Neuronal stem cell (in vitro differentiated cells): ENCODE measurements at regions not wholly inside any gene's neighbourhood (a gene's known extent, or its start where the extent isn't known, plus 50 kb on each side); places are given as distances from the start of the nearest gene placed in this dataset.

Source experiments
- DNase-seq: peaks from one replicate; pipeline ENCODE4 v3.0.0-alpha.2; 2013; ENCODE audit warnings: low spot score
- H2AFZ ChIP-seq: one replicate; pipeline ENCODE4 v1.6.1; 2013; ENCODE audit warnings: mild to moderate bottlenecking, low read length, inconsistent platforms
- H2AK5ac ChIP-seq: 2 replicates; pipeline ENCODE4 v1.6.1; 2013; ENCODE audit warnings: low read depth, mild to moderate bottlenecking, inconsistent platforms, low read length, moderate library complexity, mixed read lengths
- H2BK120ac ChIP-seq: 2 replicates; pipeline ENCODE4 v1.6.1; 2013; ENCODE audit warnings: low read depth, mild to moderate bottlenecking, inconsistent platforms, low read length, moderate library complexity, mixed read lengths
- H2BK12ac ChIP-seq: one replicate; pipeline ENCODE4 v1.6.1; 2013; ENCODE audit warnings: low read length, inconsistent platforms
- H2BK15ac ChIP-seq: 2 replicates; pipeline ENCODE4 v1.6.1; 2013; ENCODE audit warnings: mild to moderate bottlenecking, low read length, inconsistent platforms, mixed read lengths
- H2BK5ac ChIP-seq: one replicate; pipeline ENCODE4 v1.6.1; 2013; ENCODE audit warnings: inconsistent platforms, mild to moderate bottlenecking, low read length, moderate library complexity
- H3K14ac ChIP-seq: one replicate; pipeline ENCODE4 v1.6.1; 2013; ENCODE audit warnings: low read length, inconsistent platforms
- H3K18ac ChIP-seq: 2 replicates; pipeline ENCODE4 v1.6.1; 2013; ENCODE audit warnings: low read length, inconsistent platforms
- H3K23ac ChIP-seq: 2 replicates; pipeline ENCODE4 v1.6.1; 2013; ENCODE audit warnings: low read depth, mild to moderate bottlenecking, mixed read lengths, low read length, inconsistent platforms; ENCODE audit not compliant: poor library complexity
- H3K27ac ChIP-seq: replicated peaks from 3 replicates; pipeline ENCODE4 v1.5.1; 2013; ENCODE audit warnings: low read length, inconsistent platforms
- H3K27me3 ChIP-seq, 3 experiments: 2 replicates each; pipeline ENCODE4 v1.6.1; 2013; ENCODE audit warnings: low read length in 3 of 3, mild to moderate bottlenecking in 2 of 3, inconsistent platforms in 1 of 3, low read depth in 1 of 3, mixed read lengths in 1 of 3, moderate library complexity in 1 of 3; ENCODE audit not compliant: control insufficient read depth in 3 of 3, insufficient read depth in 3 of 3
- H3K36me3 ChIP-seq, 2 donors: replicated peaks in 1 of 2; 2 replicates each; pipeline ENCODE4 v1.6.1; 2013; ENCODE audit warnings: low read length in 2 of 2; ENCODE audit not compliant: control insufficient read depth in 2 of 2, insufficient read depth in 2 of 2
- H3K4ac ChIP-seq: 2 replicates; pipeline ENCODE4 v1.6.1; 2013; ENCODE audit warnings: inconsistent platforms, mild to moderate bottlenecking, low read length, moderate library complexity
- H3K4me1 ChIP-seq, 2 donors: 1 replicate in 1 of 2; 2 replicates in 1 of 2; pipeline ENCODE4 v1.6.1; 2013; ENCODE audit warnings: low read length in 2 of 2, low read depth in 1 of 2; ENCODE audit not compliant: control insufficient read depth in 2 of 2, insufficient read depth in 1 of 2
- H3K4me2 ChIP-seq: one replicate; pipeline ENCODE4 v1.6.1; 2013; ENCODE audit warnings: mild to moderate bottlenecking, low read length, inconsistent platforms; ENCODE audit not compliant: insufficient read depth, poor library complexity, severe bottlenecking
- H3K4me3 ChIP-seq, 2 donors: 2 replicates each; pipeline ENCODE4 v1.5.1; 2013; ENCODE audit warnings: low read length in 2 of 2, mild to moderate bottlenecking in 2 of 2, inconsistent platforms in 1 of 2, moderate library complexity in 1 of 2
- H3K79me1 ChIP-seq: one replicate; pipeline ENCODE4 v1.6.1; 2013; ENCODE audit warnings: low read depth, mild to moderate bottlenecking, inconsistent platforms, low read length, moderate library complexity
- H3K9ac ChIP-seq: one replicate; pipeline ENCODE4 v1.6.1; 2013; ENCODE audit warnings: mild to moderate bottlenecking, low read depth, low read length, inconsistent platforms; ENCODE audit not compliant: poor library complexity
- H3K9me3 ChIP-seq, 2 donors: replicated peaks in 1 of 2; 2 replicates each; pipeline versions ENCODE3 to v1.6.1; 2013; ENCODE audit warnings: low read length in 2 of 2, mild to moderate bottlenecking in 2 of 2, inconsistent platforms in 1 of 2, low read depth in 1 of 2, mixed read lengths in 1 of 2, moderate library complexity in 1 of 2; ENCODE audit not compliant: control insufficient read depth in 2 of 2, insufficient read depth in 1 of 2
- H4K8ac ChIP-seq: one replicate; pipeline ENCODE4 v1.6.1; 2013; ENCODE audit warnings: low read depth, mild to moderate bottlenecking, inconsistent platforms, low read length, moderate library complexity
- H4K91ac ChIP-seq: one replicate; pipeline ENCODE4 v1.6.1; 2013; ENCODE audit warnings: low read length, low read depth, mild to moderate bottlenecking, inconsistent platforms; ENCODE audit not compliant: poor library complexity
- WGBS, 2 donors: extraction: QIAGEN DNeasy Blood & Tissue Kit; methylation state at CpG; one replicate each; pipeline ENCODE4 v1.1.7; 2013; ENCODE audit warnings: missing lambda C conversion rate in 2 of 2, mixed read lengths in 1 of 2; ENCODE audit not compliant: insufficient read length in 2 of 2, insufficient replicate concordance in 1 of 2; ENCODE audit errors: extremely low coverage in 2 of 2; 5-methylcytosine and 5-hydroxymethylcytosine counted together

- WGBS, 2 donors, result no CpG with 5 or more reads among the region's 4 CpGs
- Histone ChIP-seq H3K4me2 (no peak overlapping the region), H3K4ac (no peak overlapping the region), H3K79me1 (no peaks in the 10 kb centered on the region), H4K91ac (no peak overlapping the region), H3K9me3 (no peaks in the 10 kb centered on the region), H3K36me3 (no peaks in the 10 kb centered on the region), H3K14ac (no peak overlapping the region), H3K9ac (no peak overlapping the region), H3K27ac (no peak overlapping the region), H3K4me1 (peaks cover 0 to 3% of the 10 kb centered on the region in 2 donors), H2BK12ac (no peak overlapping the region), H4K8ac (no peak overlapping the region), H3K18ac (no peak overlapping the region), H2AK5ac (no peak overlapping the region), H2AFZ (no peak overlapping the region), H3K23ac (no peak overlapping the region), H2BK120ac (no peak overlapping the region), H2BK15ac (no peak overlapping the region), H2BK5ac (no peak overlapping the region), H3K27me3 (no peaks in the 10 kb centered on the region), H3K4me3 (no peak overlapping the region)
- DNase-seq, result no peak
Observed at GRCh38 chr16:26211542-26211941, 519.8 kb downstream of the HS3ST4 start.

GRCh38 chr16:26212599-26212998 is 520.8 kb downstream of the HS3ST4 start:
- WGBS, 2 donors, result no CpG with 5 or more reads among the region's 5 CpGs
- no peaks in the 10 kb centered on the region for H3K9me3 ChIP-seq
- H4K91ac ChIP-seq, result no peak overlapping the region

GRCh38 chr16:26214581-26215174 is 522.9 kb downstream of the HS3ST4 start:
- no CpG with 5 or more reads among the region's 9 CpGs for WGBS, 2 donors
- Histone ChIP-seq H3K4me2 (no peak overlapping the region), H3K27me3 (no peaks in the 10 kb centered on the region), H4K91ac (no peak overlapping the region), H3K4me3 (no peak overlapping the region), H3K18ac (no peak overlapping the region), H3K4ac (no peak overlapping the region), H2AK5ac (no peak overlapping the region), H3K27ac (no peak overlapping the region), H2BK12ac (no peak overlapping the region), H2BK120ac (no peak overlapping the region), H4K8ac (no peak overlapping the region), H2BK15ac (no peak overlapping the region), H3K79me1 (no peaks in the 10 kb centered on the region), H2AFZ (no peak overlapping the region), H3K23ac (no peak overlapping the region), H2BK5ac (no peak overlapping the region), H3K9ac (no peak overlapping the region), H3K36me3 (no peaks in the 10 kb centered on the region), H3K4me1 (peaks cover 0 to 3% of the 10 kb centered on the region in 2 donors), H3K9me3 (no peaks in the 10 kb centered on the region), H3K14ac (no peak overlapping the region)
- DNase-seq, result no peak

More at GRCh38 chr16:26212599-26212998, 520.8 kb downstream of the HS3ST4 start:
- Histone ChIP-seq H3K14ac (no peak overlapping the region), H2AK5ac (no peak overlapping the region), H3K4ac (no peak overlapping the region), H2BK120ac (no peak overlapping the region), H3K9ac (no peak overlapping the region), H3K4me1 (peaks cover 0 to 3% of the 10 kb centered on the region in 2 donors), H3K27me3 (no peaks in the 10 kb centered on the region), H3K79me1 (no peaks in the 10 kb centered on the region), H4K8ac (no peak overlapping the region), H3K4me3 (no peak overlapping the region), H3K18ac (no peak overlapping the region), H2AFZ (no peak overlapping the region), H3K23ac (no peak overlapping the region), H3K4me2 (no peak overlapping the region), H3K27ac (no peak overlapping the region), H2BK5ac (no peak overlapping the region), H3K36me3 (no peaks in the 10 kb centered on the region), H2BK12ac (peak overlapping the region; percentile 48), H2BK15ac (no peak overlapping the region)
- no peak for DNase-seq

- Histone ChIP-seq H2BK15ac (no peak overlapping the region), H2AK5ac (no peak overlapping the region), H3K9me3 (no peaks in the 10 kb centered on the region), H3K4me3 (no peak overlapping the region), H2BK12ac (no peak overlapping the region), H3K4me2 (no peak overlapping the region), H3K27me3 (no peaks in the 10 kb centered on the region), H3K4me1 (peaks cover 0 to 3% of the 10 kb centered on the region in 2 donors), H4K91ac (no peak overlapping the region), H3K23ac (no peak overlapping the region), H2AFZ (no peak overlapping the region), H2BK5ac (no peak overlapping the region), H3K27ac (no peak overlapping the region), H3K4ac (no peak overlapping the region), H4K8ac (no peak overlapping the region), H3K14ac (no peak overlapping the region), H3K9ac (no peak overlapping the region), H3K79me1 (no peaks in the 10 kb centered on the region), H2BK120ac (no peak overlapping the region), H3K36me3 (no peaks in the 10 kb centered on the region), H3K18ac (no peak overlapping the region)
- DNase-seq, result no peak
Observed at GRCh38 chr16:26220894-26221293, 529.1 kb downstream of the HS3ST4 start.
